GM18505 (cell line): ENCODE measurements at regions not wholly inside any gene's neighbourhood (a gene's known extent, or its start where the extent isn't known, plus 50 kb on each side); places are given as distances from the start of the nearest gene placed in this dataset.

ENCODE experiments used
- ATAC-seq: cut with Tn5 transposase; IDR thresholded peaks from one replicate; pipeline ENCODE4 v1.9.1; 2021; ENCODE audit not compliant: unreplicated experiment
- POLR2A ChIP-seq: IDR thresholded peaks from 4 replicates; pipeline ENCODE4 v1.6.1; 2011; ENCODE audit warnings: borderline replicate concordance; ENCODE audit not compliant: insufficient read depth, insufficient read length; ENCODE audit errors: extremely low read depth

GRCh38 chr3:22176911-22177310, 425.9 kb upstream of the ZNF385D start:
- no peak for TF ChIP-seq POLR2A
- ATAC-seq: no peak

GRCh38 chr3:22189616-22190015, 438.6 kb upstream of the ZNF385D start:
- no peak for ATAC-seq

GRCh38 chr3:22199095-22199494, 448.1 kb upstream of the ZNF385D start:
- ATAC-seq: no peak
- TF ChIP-seq POLR2A: no peak

More at GRCh38 chr3:22189616-22190015, 438.6 kb upstream of the ZNF385D start:
- TF ChIP-seq POLR2A: no peak

GRCh38 chr3:22208844-22209243, 457.8 kb upstream of the ZNF385D start:
- TF ChIP-seq POLR2A: no peak
- no peak for ATAC-seq

DNA sequence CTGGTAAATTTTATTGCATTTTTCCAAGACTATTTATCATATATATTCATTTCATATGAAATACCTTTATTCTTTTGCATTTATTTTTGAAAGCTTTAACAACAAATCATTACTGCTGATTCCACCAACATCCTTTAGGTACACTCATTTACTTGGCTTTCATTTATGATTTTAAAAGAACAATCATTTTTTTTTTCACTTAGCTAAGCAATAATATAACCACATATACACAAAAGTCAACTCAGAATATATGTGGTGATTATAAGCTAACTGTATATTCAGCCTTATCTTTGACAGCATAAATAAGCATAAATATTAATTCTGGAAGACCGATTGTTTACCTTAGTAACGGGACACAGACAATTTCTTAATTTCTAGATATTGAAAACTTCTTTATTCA, 458.6 kb upstream of the ZNF385D start:
- TF ChIP-seq POLR2A: no peak
- ATAC-seq: no peak

DNA sequence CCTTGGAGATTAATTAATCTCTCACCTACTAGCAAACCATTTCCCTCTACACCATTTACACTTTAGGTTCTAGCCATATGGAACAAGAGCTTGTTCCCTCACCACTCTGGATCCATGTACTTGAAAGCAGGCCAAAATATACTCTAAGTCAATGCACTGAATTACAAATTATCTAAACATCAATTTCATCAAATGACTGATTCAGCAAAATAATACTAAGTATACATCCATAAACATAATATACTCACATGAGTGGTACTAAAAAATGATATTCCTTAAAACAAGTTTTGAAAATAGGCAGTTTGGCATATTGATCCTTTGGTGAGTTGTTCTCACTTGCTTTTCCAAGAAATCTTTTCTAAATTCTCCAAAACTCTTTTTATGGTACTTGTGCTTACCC, 459.7 kb upstream of the ZNF385D start:
- no peak for ATAC-seq
- no peak for TF ChIP-seq POLR2A

- TF ChIP-seq POLR2A: no peak
- ATAC-seq: no peak
These were observed 465.6 kb upstream of the ZNF385D start for GRCh38 chr3:22216601-22217000.

- ATAC-seq: no peak
These were observed 474.2 kb upstream of the ZNF385D start for GRCh38 chr3:22225161-22225560.

GRCh38 chr3:22228705-22229104, 477.7 kb upstream of the ZNF385D start:
- TF ChIP-seq POLR2A: no peak
- no peak for ATAC-seq

More at GRCh38 chr3:22225161-22225560, 474.2 kb upstream of the ZNF385D start:
- TF ChIP-seq POLR2A: no peak

GRCh38 chr3:22231061-22231460, 480.1 kb upstream of the ZNF385D start:
- ATAC-seq: no peak
- TF ChIP-seq POLR2A: no peak

- ATAC-seq: peak; percentile 85
- TF ChIP-seq POLR2A: no peak
These were observed 485.7 kb upstream of the ZNF385D start for GRCh38 chr3:22236490-22237270.

- TF ChIP-seq POLR2A: no peak
- no peak for ATAC-seq
These were observed 488.0 kb upstream of the ZNF385D start for GRCh38 chr3:22239011-22239410.

DNA sequence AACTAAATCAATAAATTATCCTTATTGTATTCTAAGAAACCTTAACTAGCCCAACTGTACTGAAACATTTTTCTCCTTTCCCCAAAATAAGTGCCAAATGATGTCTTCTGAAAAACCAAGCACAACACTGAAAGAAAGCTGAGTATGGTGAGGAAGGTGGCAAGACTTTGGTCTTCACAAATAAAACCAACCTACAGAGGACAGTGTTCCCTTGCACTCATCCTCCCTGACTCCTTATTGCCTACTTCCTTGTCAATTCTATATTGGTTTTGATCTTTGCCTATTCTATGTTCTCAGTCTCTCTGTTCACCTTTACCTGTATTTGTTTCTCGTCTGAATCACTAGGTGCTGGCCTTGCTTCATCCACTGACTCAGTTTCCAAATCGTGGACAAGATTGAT, 490.1 kb upstream of the ZNF385D start:
- no peak for ATAC-seq
- TF ChIP-seq POLR2A: no peak

- no peak for ATAC-seq
- no peak for TF ChIP-seq POLR2A
These were observed 493.9 kb upstream of the ZNF385D start for GRCh38 chr3:22244761-22245521.
